ENCODE measurements at regions not wholly inside any gene's neighbourhood (a gene's known extent, or its start where the extent isn't known, plus 50 kb on each side); places are given as distances from the start of the nearest gene placed in this dataset.

- 91% methylated on average over 10 of the region's 14 CpGs for WGBS (ENCODE audit: insufficient coverage)
- Mint-ChIP-seq H3K27ac (no peak overlapping the region), H3K4me1 (peaks cover 42% of the 10 kb centered on the region), H3K9me3 (peaks cover 1 to 10% (median 6%) of the 10 kb centered on the region in 7 donors), H3K27me3 (ENCODE audit: low read depth in 3 of 3) (peaks cover 0 to 2% (median 0%) of the 10 kb centered on the region in 3 donors), H3K36me3 (no peaks in the 10 kb centered on the region), H3K4me3 (no peak overlapping the region)
- H3K27me3 ChIP-seq (ENCODE audit: control insufficient read depth in 2 of 2, insufficient read depth in 2 of 2, low read length in 2 of 2): no peaks in the 10 kb centered on the region
- DNase-seq: no peak
- H3K9me3 ChIP-seq (replicated peaks in 1 of 2; ENCODE audit: control insufficient read depth in 1 of 2, insufficient read depth in 1 of 2, low read length in 2 of 2): no peaks in the 10 kb centered on the region
- H3K9ac ChIP-seq (ENCODE audit: insufficient read depth, low read length, poor library complexity, severe bottlenecking): no peak overlapping the region
- TF ChIP-seq CTCF (IDR thresholded peaks at IDR 0.05): no peak
- no peak overlapping the region for H3K27ac ChIP-seq (ENCODE audit: low read depth in 1 of 2, low read length in 2 of 2)
- H3K4me1 ChIP-seq (ENCODE audit: control insufficient read depth in 1 of 2, insufficient read depth in 2 of 2, low read length in 2 of 2): peaks cover 18 to 34% of the 10 kb centered on the region in 2 donors
- H3K36me3 ChIP-seq (replicated peaks in 1 of 2; ENCODE audit: control insufficient read depth in 1 of 2, insufficient read depth in 2 of 2, low read length in 2 of 2): no peaks in the 10 kb centered on the region
- peak overlapping the region; percentile 49 for H2AFZ ChIP-seq (ENCODE audit: insufficient read depth, low read depth, low read length, poor library complexity, severe bottlenecking)
- H3K4me3 ChIP-seq (replicated peaks in 1 of 3; ENCODE audit: low read depth in 2 of 3, low read length in 3 of 3): no peak overlapping the region
- no peak overlapping the region for H3K4me2 ChIP-seq (replicated peaks; ENCODE audit: extremely low read depth, low read length, poor library complexity, severe bottlenecking)
- intact Hi-C loops (cut with micrococcal nuclease): loop anchor here in 1 of 2 donors (5.0 kb wide), 1 partner anchor 49 kb away; no protein-coding TSS in a partner anchor
- no peaks in the 10 kb centered on the region for H3K79me2 ChIP-seq (ENCODE audit: insufficient read depth, low read length)
- no peaks in the 10 kb centered on the region for H4K20me1 ChIP-seq (ENCODE audit: insufficient read depth, low read length)
Observed at GRCh38 chr1:229046251-229046853, 224.6 kb upstream of the RAB4A start.

GRCh38 chr1:229047161-229047839 lies 223.6 kb upstream of the RAB4A start:
- Mint-ChIP-seq H3K4me3 (no peak overlapping the region), H3K4me1 (peaks cover 36% of the 10 kb centered on the region), H3K27ac (no peak overlapping the region), H3K9me3 (peaks cover 3 to 15% (median 11%) of the 10 kb centered on the region in 7 donors), H3K36me3 (no peaks in the 10 kb centered on the region), H3K27me3 (ENCODE audit: low read depth in 3 of 3) (peaks cover 0 to 2% (median 0%) of the 10 kb centered on the region in 3 donors)
- H4K20me1 ChIP-seq (ENCODE audit: insufficient read depth, low read length): no peaks in the 10 kb centered on the region
- H3K4me1 ChIP-seq (ENCODE audit: control insufficient read depth in 1 of 2, insufficient read depth in 2 of 2, low read length in 2 of 2): peaks cover 13 to 28% of the 10 kb centered on the region in 2 donors
- H3K4me3 ChIP-seq (replicated peaks in 1 of 3; ENCODE audit: low read depth in 2 of 3, low read length in 3 of 3): no peak overlapping the region
- TF ChIP-seq CTCF (IDR thresholded peaks at IDR 0.05): no peak
- intact Hi-C loops (cut with micrococcal nuclease): loop anchor here in 1 of 2 donors (5.0 kb wide), 1 partner anchor 50 kb away; no protein-coding TSS in a partner anchor
- H3K36me3 ChIP-seq (replicated peaks in 1 of 2; ENCODE audit: control insufficient read depth in 1 of 2, insufficient read depth in 2 of 2, low read length in 2 of 2): no peaks in the 10 kb centered on the region
- no peak for DNase-seq
- no peaks in the 10 kb centered on the region for H3K27me3 ChIP-seq (ENCODE audit: control insufficient read depth in 2 of 2, insufficient read depth in 2 of 2, low read length in 2 of 2)
- H3K79me2 ChIP-seq (ENCODE audit: insufficient read depth, low read length): no peaks in the 10 kb centered on the region
- H2AFZ ChIP-seq (ENCODE audit: insufficient read depth, low read depth, low read length, poor library complexity, severe bottlenecking): no peak overlapping the region
- H3K4me2 ChIP-seq (replicated peaks; ENCODE audit: extremely low read depth, low read length, poor library complexity, severe bottlenecking): no peak overlapping the region
- whole genome bisulfite sequencing (ENCODE audit: insufficient coverage): 98% methylated on average over 6 of the region's 8 CpGs
- H3K9me3 ChIP-seq (replicated peaks in 1 of 2; ENCODE audit: control insufficient read depth in 1 of 2, insufficient read depth in 1 of 2, low read length in 2 of 2): no peaks in the 10 kb centered on the region
- no peak overlapping the region for H3K9ac ChIP-seq (ENCODE audit: insufficient read depth, low read length, poor library complexity, severe bottlenecking)
- H3K27ac ChIP-seq (ENCODE audit: low read depth in 1 of 2, low read length in 2 of 2): no peak overlapping the region

Measured in CD14-positive monocyte (primary cell).